GM03348 (cell line): ENCODE measurements at regions not wholly inside any gene's neighbourhood (a gene's known extent, or its start where the extent isn't known, plus 50 kb on each side); places are given as distances from the start of the nearest gene placed in this dataset.
"Not testable (repeated sequence)": the region's sequence is repeated elsewhere in the genome, so short reads cannot be mapped to it uniquely, and the experiment has no call there.

Experiments
- DNase-seq: peaks from one replicate; pipeline ENCODE4 v3.0.0; 2012; ENCODE audit warnings: low spot score

- no peak for DNase-seq
Observed at GRCh38 chr16:8110572-8111514, 479.5 kb downstream of the TMEM114 start.

GRCh38 chr16:8109510-8110369, 480.6 kb downstream of the TMEM114 start:
- DNase-seq = no peak

GRCh38 chr16:8108991-8109509, 481.3 kb downstream of the TMEM114 start:
- DNase-seq = no peak

GRCh38 chr16:8107296-8107695, 483.0 kb downstream of the TMEM114 start:
- no peak for DNase-seq

- no peak for DNase-seq
Observed at GRCh38 chr16:8103649-8104289, 486.5 kb downstream of the TMEM114 start.

- no peak for DNase-seq
Observed at GRCh38 chr16:8099586-8099985, 490.7 kb downstream of the TMEM114 start.

GRCh38 chr16:8098947-8099512, 491.3 kb downstream of the TMEM114 start:
- no peak for DNase-seq

GRCh38 chr16:8096211-8096610, 494.1 kb downstream of the TMEM114 start:
- DNase-seq = no peak

GRCh38 chr16:8094696-8095095, 495.6 kb downstream of the TMEM114 start:
- DNase-seq = no peak

- no peak for DNase-seq
Observed at GRCh38 chr16:8088820-8089338, 501.4 kb downstream of the TMEM114 start.

- DNase-seq = no peak
Observed at GRCh38 chr16:8087597-8088289, 502.6 kb downstream of the TMEM114 start.

GRCh38 chr16:8087146-8087545, 503.2 kb downstream of the TMEM114 start:
- no peak for DNase-seq

- DNase-seq = no peak
Observed at GRCh38 chr16:8084882-8085281, 505.4 kb downstream of the TMEM114 start.

GRCh38 chr16:8084302-8084701, 506.0 kb downstream of the TMEM114 start:
- no peak for DNase-seq

- DNase-seq = no peak
Observed at GRCh38 chr16:8083560-8083959, 506.8 kb downstream of the TMEM114 start.

- DNase-seq = no peak
Observed at GRCh38 chr16:8080817-8081216, 509.5 kb downstream of the TMEM114 start.

- no peak for DNase-seq
Observed at GRCh38 chr16:8075271-8075670, 515.0 kb downstream of the TMEM114 start.

GRCh38 chr16:8070506-8070905, 519.8 kb downstream of the TMEM114 start:
- DNase-seq = no peak

- DNase-seq = not testable (repeated sequence)
Observed at GRCh38 chr16:8068225-8068624, 522.1 kb downstream of the TMEM114 start.

- DNase-seq = no peak
Observed at GRCh38 chr16:8063159-8063558, 527.2 kb downstream of the TMEM114 start.

GRCh38 chr16:8062677-8063076, 527.6 kb downstream of the TMEM114 start:
- no peak for DNase-seq
